Osteoblast (primary cell): ENCODE measurements at regions not wholly inside any gene's neighbourhood (a gene's known extent, or its start where the extent isn't known, plus 50 kb on each side); places are given as distances from the start of the nearest gene placed in this dataset.

Source experiments
- DNase-seq: peaks from one replicate; pipeline ENCODE4 v3.0.0; 2011; ENCODE audit warnings: low spot score, mixed read lengths; ENCODE audit not compliant: insufficient read length; ENCODE audit errors: missing footprints
- H2AFZ ChIP-seq: 2 replicates; pipeline ENCODE4 v1.6.0; 2011; ENCODE audit warnings: mild to moderate bottlenecking, low read length
- H3K27ac ChIP-seq: 2 replicates; pipeline ENCODE4 v1.5.1; 2011; ENCODE audit warnings: mild to moderate bottlenecking, low read depth, low read length, moderate library complexity
- H3K27me3 ChIP-seq: 2 replicates; pipeline ENCODE4 v1.6.0; 2012; ENCODE audit warnings: mild to moderate bottlenecking, control low read depth, inconsistent platforms, low read length, moderate library complexity; ENCODE audit not compliant: insufficient read depth
- H3K36me3 ChIP-seq: 2 replicates; pipeline ENCODE4 v1.5.1; 2011; ENCODE audit warnings: mild to moderate bottlenecking, low read length, control low read depth, moderate library complexity; ENCODE audit not compliant: insufficient read depth
- H3K4me1 ChIP-seq: 2 replicates; pipeline ENCODE4 v1.5.1; 2011; ENCODE audit warnings: mild to moderate bottlenecking, low read length, control low read depth, moderate library complexity; ENCODE audit not compliant: insufficient read depth
- H3K4me2 ChIP-seq: 2 replicates; pipeline ENCODE4 v1.6.0; 2011; ENCODE audit warnings: mild to moderate bottlenecking, low read length; ENCODE audit not compliant: insufficient read depth
- H3K4me3 ChIP-seq: fragments of 200-600 bp; sonication (generic); 3 replicates; pipeline ENCODE4 v1.5.1; 2012; ENCODE audit warnings: mild to moderate bottlenecking, low read length, inconsistent platforms; ENCODE audit not compliant: insufficient read depth
- H3K79me2 ChIP-seq: 2 replicates; pipeline ENCODE4 v1.6.0; 2012; ENCODE audit warnings: mild to moderate bottlenecking, low read length, control low read depth, inconsistent platforms; ENCODE audit not compliant: insufficient read depth
- H3K9me3 ChIP-seq: 2 replicates; pipeline ENCODE4 v1.5.1; 2011; ENCODE audit warnings: low read depth, low read length, control low read depth
- H4K20me1 ChIP-seq: 2 replicates; pipeline ENCODE4 v1.6.0; 2012; ENCODE audit warnings: mild to moderate bottlenecking, low read length, control low read depth; ENCODE audit not compliant: insufficient read depth
- CTCF ChIP-seq: IDR thresholded peaks from 2 replicates; pipeline ENCODE4 v1.5.1; 2011; ENCODE audit warnings: mild to moderate bottlenecking, low read depth, low read length, moderate library complexity; ENCODE audit errors: extremely low read depth

- H3K27me3 ChIP-seq: peaks cover 12% of the 10 kb centered on the region
- no peaks in the 10 kb centered on the region for H3K9me3 ChIP-seq
- no peak overlapping the region for H3K4me2 ChIP-seq
- no peaks in the 10 kb centered on the region for H3K36me3 ChIP-seq
- no peak overlapping the region for H2AFZ ChIP-seq
- no peak overlapping the region for H3K4me3 ChIP-seq
- H4K20me1 ChIP-seq: no peaks in the 10 kb centered on the region
- no peaks in the 10 kb centered on the region for H3K4me1 ChIP-seq
- no peak overlapping the region for H3K27ac ChIP-seq
- H3K79me2 ChIP-seq: no peaks in the 10 kb centered on the region
- no peak for DNase-seq
- TF ChIP-seq CTCF: no peak
Measured at GRCh38 chr2:45084361-45085020, 75.2 kb upstream of the SIX2 start.

- Histone ChIP-seq H4K20me1 (no peaks in the 10 kb centered on the region), H3K4me1 (no peaks in the 10 kb centered on the region), H3K79me2 (no peaks in the 10 kb centered on the region), H3K36me3 (no peaks in the 10 kb centered on the region), H3K4me3 (no peak overlapping the region), H3K4me2 (no peak overlapping the region), H2AFZ (no peak overlapping the region), H3K27ac (no peak overlapping the region), H3K9me3 (no peaks in the 10 kb centered on the region), H3K27me3 (peaks cover 12% of the 10 kb centered on the region)
- no peak for TF ChIP-seq CTCF
- DNase-seq: no peak
Measured at GRCh38 chr2:45083175-45083574, 73.9 kb upstream of the SIX2 start.

GRCh38 chr2:45074713-45075112 lies 65.5 kb upstream of the SIX2 start:
- Histone ChIP-seq H3K27me3 (no peaks in the 10 kb centered on the region), H3K79me2 (no peaks in the 10 kb centered on the region), H3K4me3 (no peak overlapping the region), H3K36me3 (no peaks in the 10 kb centered on the region), H3K9me3 (no peaks in the 10 kb centered on the region), H4K20me1 (no peaks in the 10 kb centered on the region), H3K4me2 (no peak overlapping the region), H2AFZ (no peak overlapping the region), H3K27ac (no peak overlapping the region), H3K4me1 (peaks cover 14% of the 10 kb centered on the region)
- TF ChIP-seq CTCF: no peak
- no peak for DNase-seq

DNA sequence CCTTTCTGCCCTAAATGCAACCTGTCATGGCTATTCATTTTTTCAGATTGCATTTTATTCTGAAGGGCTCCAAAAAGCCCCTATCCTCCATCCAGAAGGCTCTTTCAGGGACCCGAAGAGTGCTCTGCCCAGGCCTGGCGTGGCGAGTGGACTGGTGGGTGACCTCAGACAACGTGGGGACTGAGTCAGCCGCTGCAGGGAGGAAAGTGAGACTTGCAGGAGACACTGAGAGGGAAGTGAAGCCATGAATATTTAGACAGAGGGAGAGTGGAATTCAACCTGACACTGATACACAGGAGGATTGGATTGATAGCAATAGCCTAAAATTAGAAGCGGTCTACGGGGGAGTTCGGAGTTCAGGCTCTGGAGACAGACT lies 63.6 kb upstream of the SIX2 start:
- H3K4me1 ChIP-seq: peaks cover 28% of the 10 kb centered on the region
- no peak overlapping the region for H2AFZ ChIP-seq
- H3K27me3 ChIP-seq: no peaks in the 10 kb centered on the region

More for the DNA sequence above, 63.6 kb upstream of the SIX2 start:
- Histone ChIP-seq H3K27ac (no peak overlapping the region), H3K79me2 (no peaks in the 10 kb centered on the region), H3K4me3 (no peak overlapping the region), H4K20me1 (no peaks in the 10 kb centered on the region), H3K4me2 (no peak overlapping the region), H3K36me3 (no peaks in the 10 kb centered on the region), H3K9me3 (no peaks in the 10 kb centered on the region)
- no peak for DNase-seq
- no peak for TF ChIP-seq CTCF
